ENCODE measurements at regions not wholly inside any gene's neighbourhood (a gene's known extent, or its start where the extent isn't known, plus 50 kb on each side); places are given as distances from the start of the nearest gene placed in this dataset.
"Not testable (repeated sequence)": the region's sequence is repeated elsewhere in the genome, so short reads cannot be mapped to it uniquely, and the experiment has no call there.

- Mint-ChIP-seq H3K27me3 (ENCODE audit: insufficient read depth, low read depth) (no peaks in the 10 kb centered on the region), H3K9me3 (no peaks in the 10 kb centered on the region), H3K27ac (no peak overlapping the region), H3K36me3 (no peaks in the 10 kb centered on the region), H3K4me3 (no peak overlapping the region), H3K4me1 (no peaks in the 10 kb centered on the region)
- TF ChIP-seq EZH2phosphoT487 (IDR thresholded peaks at IDR 0.05) (no peak), CTCF (IDR thresholded peaks at IDR 0.05) (no peak), EZH2 (IDR thresholded peaks at IDR 0.05) (no peak)
- Histone ChIP-seq H3K27me3 (no peaks in the 10 kb centered on the region), H3K4me1 (peaks cover 16% of the 10 kb centered on the region), H3K36me3 (no peaks in the 10 kb centered on the region), H4K20me1 (ENCODE audit: low read depth) (no peaks in the 10 kb centered on the region), H3K9me3 (ENCODE audit: low read depth) (no peaks in the 10 kb centered on the region), H3F3A (ENCODE audit: low read depth) (peaks cover 3% of the 10 kb centered on the region), H3K27ac (no peak overlapping the region), H2AFZ (replicated peaks) (peak overlapping the region; percentile 64), H3K4me2 (no peak overlapping the region), H3K9ac (no peak overlapping the region), H3K79me2 (ENCODE audit: low read depth) (no peaks in the 10 kb centered on the region), H3K4me3 (no peak overlapping the region)
- DNase-seq (ENCODE audit: low spot score): no peak
Measured at GRCh38 chr7:108908456-108908855, 338.8 kb downstream of the DNAJB9 start.

- peaks cover 4% of the 10 kb centered on the region for H3K4me1 ChIP-seq
- H3K9ac ChIP-seq: no peak overlapping the region
- no peak for DNase-seq (ENCODE audit: low spot score)
- no peaks in the 10 kb centered on the region for H4K20me1 ChIP-seq (ENCODE audit: low read depth)
- no peaks in the 10 kb centered on the region for H3K79me2 ChIP-seq (ENCODE audit: low read depth)
- Mint-ChIP-seq H3K27ac (no peak overlapping the region), H3K27me3 (ENCODE audit: insufficient read depth, low read depth) (peaks cover 3% of the 10 kb centered on the region), H3K9me3 (no peaks in the 10 kb centered on the region), H3K4me3 (no peak overlapping the region), H3K4me1 (no peaks in the 10 kb centered on the region), H3K36me3 (no peaks in the 10 kb centered on the region)
- no peaks in the 10 kb centered on the region for H3K27me3 ChIP-seq
- no peak overlapping the region for H3K4me2 ChIP-seq
- H3K36me3 ChIP-seq: no peaks in the 10 kb centered on the region
- H2AFZ ChIP-seq (replicated peaks): no peak overlapping the region
- no peak overlapping the region for H3K27ac ChIP-seq
- H3K9me3 ChIP-seq (ENCODE audit: low read depth): no peaks in the 10 kb centered on the region
- no peaks in the 10 kb centered on the region for H3F3A ChIP-seq (ENCODE audit: low read depth)
- H3K4me3 ChIP-seq: no peak overlapping the region
- TF ChIP-seq EZH2phosphoT487 (IDR thresholded peaks at IDR 0.05) (no peak), CTCF (IDR thresholded peaks at IDR 0.05) (no peak)
Measured at GRCh38 chr7:108911016-108911415, 341.3 kb downstream of the DNAJB9 start.

GRCh38 chr7:108920490-108920889 is 350.8 kb downstream of the DNAJB9 start:
- no peak overlapping the region for H3K4me3 Mint-ChIP-seq
- Histone ChIP-seq H3F3A (ENCODE audit: low read depth) (no peaks in the 10 kb centered on the region), H3K4me2 (no peak overlapping the region), H3K9me3 (ENCODE audit: low read depth) (no peaks in the 10 kb centered on the region), H3K79me2 (ENCODE audit: low read depth) (no peaks in the 10 kb centered on the region), H2AFZ (replicated peaks) (no peak overlapping the region), H4K20me1 (ENCODE audit: low read depth) (no peaks in the 10 kb centered on the region), H3K27ac (no peak overlapping the region), H3K9ac (no peak overlapping the region), H3K4me3 (no peak overlapping the region), H3K4me1 (no peaks in the 10 kb centered on the region), H3K36me3 (no peaks in the 10 kb centered on the region), H3K27me3 (no peaks in the 10 kb centered on the region)
- DNase-seq (ENCODE audit: low spot score): no peak
- H3K9me3 Mint-ChIP-seq: peaks cover 3% of the 10 kb centered on the region
- no peaks in the 10 kb centered on the region for H3K4me1 Mint-ChIP-seq
- no peaks in the 10 kb centered on the region for H3K36me3 Mint-ChIP-seq
- H3K27ac Mint-ChIP-seq: no peak overlapping the region
- TF ChIP-seq EZH2phosphoT487 (IDR thresholded peaks at IDR 0.05): no peak
- no peak for TF ChIP-seq CTCF (IDR thresholded peaks at IDR 0.05)
- no peak for TF ChIP-seq EZH2 (IDR thresholded peaks at IDR 0.05)
- H3K27me3 Mint-ChIP-seq (ENCODE audit: insufficient read depth, low read depth): peaks cover 3% of the 10 kb centered on the region

GRCh38 chr7:108943048-108943447 is 373.4 kb downstream of the DNAJB9 start:
- not testable (repeated sequence) for H3K9ac ChIP-seq; H3K4me3 ChIP-seq; H3K27me3 ChIP-seq; H2AFZ ChIP-seq (replicated peaks); DNase-seq (ENCODE audit: low spot score); H3K27ac ChIP-seq; H3K27ac Mint-ChIP-seq; H3K4me1 ChIP-seq; H3K4me3 Mint-ChIP-seq; H4K20me1 ChIP-seq (ENCODE audit: low read depth); H3K36me3 ChIP-seq; H3F3A ChIP-seq (ENCODE audit: low read depth); H3K36me3 Mint-ChIP-seq; H3K9me3 ChIP-seq (ENCODE audit: low read depth); H3K4me1 Mint-ChIP-seq; H3K27me3 Mint-ChIP-seq (ENCODE audit: insufficient read depth, low read depth); H3K79me2 ChIP-seq (ENCODE audit: low read depth); H3K4me2 ChIP-seq
- H3K9me3 Mint-ChIP-seq: peaks cover 21% of the 10 kb centered on the region

Measured in neural progenitor cell (in vitro differentiated cells).